Peyer's patch (tissue), 4 donors: ENCODE measurements at regions not wholly inside any gene's neighbourhood (a gene's known extent, or its start where the extent isn't known, plus 50 kb on each side); places are given as distances from the start of the nearest gene placed in this dataset.

Source experiments
- POLR2A ChIP-seq, 2 donors: fragments of 450-650 bp; IDR thresholded peaks; one replicate each; pipeline ENCODE4 v1.5.1; 2017; ENCODE audit warnings: antibody characterized with exemption in 2 of 2, mild to moderate bottlenecking in 2 of 2, moderate library complexity in 2 of 2
- TF ChIP-seq, protein P1 (sequence below), 6 experiments: fragments of 450-650 bp in 4 of 6; fragments of 200-600 bp in 2 of 6; sonication (generic) in 1 of 6; IDR thresholded peaks; one replicate each; pipeline ENCODE4 v1.5.1; 2017 to 2019; ENCODE audit warnings: antibody characterized with exemption in 6 of 6, mild to moderate bottlenecking in 3 of 6, moderate library complexity in 1 of 6

DNA sequence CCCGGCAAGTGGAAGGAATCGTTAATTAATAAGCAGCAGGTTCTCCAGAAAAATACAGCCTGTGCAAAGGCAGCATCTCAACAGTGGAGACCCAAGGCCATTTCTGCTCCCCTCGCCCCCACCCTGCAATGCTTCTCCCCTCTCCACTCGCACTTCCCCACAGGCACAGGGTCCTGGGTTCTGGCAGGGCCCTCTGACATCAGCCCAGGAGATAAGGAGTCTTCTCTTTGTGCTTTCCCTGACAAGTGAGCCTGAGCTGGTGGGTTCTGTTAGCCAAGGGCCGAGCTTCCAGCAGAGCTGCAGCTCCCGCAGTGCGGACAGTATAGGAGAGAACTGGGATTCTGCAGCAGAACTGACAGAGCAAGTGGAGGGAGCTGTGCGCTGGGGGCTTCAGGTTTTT lies 257.5 kb downstream of the NSG2 start:
- TF ChIP-seq, protein P1, sequence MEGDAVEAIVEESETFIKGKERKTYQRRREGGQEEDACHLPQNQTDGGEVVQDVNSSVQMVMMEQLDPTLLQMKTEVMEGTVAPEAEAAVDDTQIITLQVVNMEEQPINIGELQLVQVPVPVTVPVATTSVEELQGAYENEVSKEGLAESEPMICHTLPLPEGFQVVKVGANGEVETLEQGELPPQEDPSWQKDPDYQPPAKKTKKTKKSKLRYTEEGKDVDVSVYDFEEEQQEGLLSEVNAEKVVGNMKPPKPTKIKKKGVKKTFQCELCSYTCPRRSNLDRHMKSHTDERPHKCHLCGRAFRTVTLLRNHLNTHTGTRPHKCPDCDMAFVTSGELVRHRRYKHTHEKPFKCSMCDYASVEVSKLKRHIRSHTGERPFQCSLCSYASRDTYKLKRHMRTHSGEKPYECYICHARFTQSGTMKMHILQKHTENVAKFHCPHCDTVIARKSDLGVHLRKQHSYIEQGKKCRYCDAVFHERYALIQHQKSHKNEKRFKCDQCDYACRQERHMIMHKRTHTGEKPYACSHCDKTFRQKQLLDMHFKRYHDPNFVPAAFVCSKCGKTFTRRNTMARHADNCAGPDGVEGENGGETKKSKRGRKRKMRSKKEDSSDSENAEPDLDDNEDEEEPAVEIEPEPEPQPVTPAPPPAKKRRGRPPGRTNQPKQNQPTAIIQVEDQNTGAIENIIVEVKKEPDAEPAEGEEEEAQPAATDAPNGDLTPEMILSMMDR (IDR thresholded peaks at IDR 0.05): no peak
- no peak for TF ChIP-seq POLR2A (IDR thresholded peaks at IDR 0.05)
